Hepatocyte (in vitro differentiated cells): ENCODE measurements at regions not wholly inside any gene's neighbourhood (a gene's known extent, or its start where the extent isn't known, plus 50 kb on each side); places are given as distances from the start of the nearest gene placed in this dataset.

Experiments used
- DNase-seq: peaks from one replicate; pipeline ENCODE4 v3.0.0-alpha.2; 2016; ENCODE audit warnings: low spot score
- H2AFZ ChIP-seq: fragments of 200-600 bp; sonication (generic); 2 replicates; pipeline ENCODE4 v1.6.0; 2016; ENCODE audit warnings: antibody characterized with exemption, mild to moderate bottlenecking
- H3K27ac ChIP-seq: fragments of 200-600 bp; sonication (generic); 2 replicates; pipeline ENCODE4 v1.5.1; 2016; ENCODE audit warnings: mild to moderate bottlenecking
- H3K27me3 ChIP-seq: fragments of 200-600 bp; sonication (generic); 2 replicates; pipeline ENCODE4 v1.6.1; 2016
- H3K36me3 ChIP-seq: fragments of 200-600 bp; sonication (generic); replicated peaks from 2 replicates; pipeline ENCODE4 v1.5.1; 2016; ENCODE audit warnings: low read depth; ENCODE audit not compliant: insufficient read depth
- H3K4me1 ChIP-seq: fragments of 200-600 bp; sonication (generic); 2 replicates; pipeline ENCODE4 v1.5.1; 2016; ENCODE audit warnings: mild to moderate bottlenecking, moderate library complexity; ENCODE audit not compliant: insufficient read depth
- H3K4me2 ChIP-seq: fragments of 200-600 bp; sonication (generic); 2 replicates; pipeline ENCODE4 v1.6.0; 2016
- H3K4me3 ChIP-seq: fragments of 200-600 bp; sonication (generic); 2 replicates; pipeline ENCODE4 v1.5.1; 2016; ENCODE audit warnings: mild to moderate bottlenecking
- H3K79me2 ChIP-seq: fragments of 200-600 bp; sonication (generic); 2 replicates; pipeline ENCODE4 v1.6.0; 2017; ENCODE audit warnings: mild to moderate bottlenecking
- H3K9me2 ChIP-seq: fragments of 200-600 bp; sonication (generic); replicated peaks from 2 replicates; pipeline ENCODE4 v1.6.0; 2017; ENCODE audit warnings: mild to moderate bottlenecking; ENCODE audit not compliant: insufficient read depth
- H3K9me3 ChIP-seq: fragments of 200-600 bp; sonication (generic); 2 replicates; pipeline ENCODE4 v1.5.1; 2016; ENCODE audit warnings: low read depth, mild to moderate bottlenecking
- H4K20me1 ChIP-seq: fragments of 200-600 bp; sonication (generic); 2 replicates; pipeline ENCODE4 v1.6.0; 2016; ENCODE audit warnings: mild to moderate bottlenecking; ENCODE audit not compliant: insufficient read depth, poor library complexity, severe bottlenecking
- EZH2 ChIP-seq: fragments of 200-600 bp; sonication (generic); IDR thresholded peaks from 2 replicates; pipeline ENCODE4 v1.6.1; 2016; ENCODE audit warnings: antibody characterized with exemption, mild to moderate bottlenecking, borderline replicate concordance
- EZH2phosphoT487 ChIP-seq: fragments of 200-600 bp; sonication (generic); IDR thresholded peaks from one replicate; pipeline ENCODE4 v1.6.1; 2018; ENCODE audit warnings: antibody characterized with exemption, mild to moderate bottlenecking, low read depth, moderate library complexity; ENCODE audit not compliant: unreplicated experiment, severe bottlenecking
- WGBS: methylation state at CpG from one replicate; pipeline ENCODE4 v1.1.6; 2016; ENCODE audit warnings: low lambda C conversion rate; ENCODE audit errors: missing lambda C conversion rate; 5-methylcytosine and 5-hydroxymethylcytosine counted together
- TF ChIP-seq, protein P1 (sequence below): fragments of 200-600 bp; sonication (generic); IDR thresholded peaks from 2 replicates; pipeline ENCODE4 v1.5.1; 2016; ENCODE audit warnings: antibody characterized with exemption, mild to moderate bottlenecking; ENCODE audit not compliant: poor library complexity

DNA sequence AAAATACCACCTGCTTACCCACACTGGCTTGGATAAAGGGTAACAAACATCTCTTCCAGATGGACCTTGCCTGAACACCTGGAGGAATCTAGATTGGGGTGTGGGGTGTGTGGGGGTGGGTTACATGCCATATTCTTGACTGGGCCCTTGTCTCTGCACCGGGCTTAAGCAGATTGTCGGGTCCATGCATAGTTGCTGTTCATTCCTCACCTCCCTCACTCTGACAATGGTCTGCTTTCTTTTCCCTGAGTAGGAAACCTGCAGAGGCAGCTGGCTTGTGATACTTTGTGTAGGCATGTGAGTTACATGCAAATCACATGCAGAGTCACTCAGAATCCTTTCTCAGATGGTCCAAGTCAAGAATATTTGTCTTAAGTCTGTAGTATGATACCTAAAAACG lies 112.8 kb upstream of the GLS start:
- H3K4me3 ChIP-seq: no peak overlapping the region
- WGBS: 75% methylated on average over 3 of the region's 3 CpGs
- no peaks in the 10 kb centered on the region for H3K79me2 ChIP-seq
- no peaks in the 10 kb centered on the region for H3K27me3 ChIP-seq
- no peaks in the 10 kb centered on the region for H4K20me1 ChIP-seq
- H3K4me2 ChIP-seq: no peak overlapping the region
- no peak for DNase-seq
- no peaks in the 10 kb centered on the region for H3K9me2 ChIP-seq
- no peaks in the 10 kb centered on the region for H3K9me3 ChIP-seq
- H2AFZ ChIP-seq: no peak overlapping the region
- no peak overlapping the region for H3K27ac ChIP-seq
- no peak for TF ChIP-seq EZH2
- TF ChIP-seq EZH2phosphoT487: no peak
- TF ChIP-seq, protein P1, sequence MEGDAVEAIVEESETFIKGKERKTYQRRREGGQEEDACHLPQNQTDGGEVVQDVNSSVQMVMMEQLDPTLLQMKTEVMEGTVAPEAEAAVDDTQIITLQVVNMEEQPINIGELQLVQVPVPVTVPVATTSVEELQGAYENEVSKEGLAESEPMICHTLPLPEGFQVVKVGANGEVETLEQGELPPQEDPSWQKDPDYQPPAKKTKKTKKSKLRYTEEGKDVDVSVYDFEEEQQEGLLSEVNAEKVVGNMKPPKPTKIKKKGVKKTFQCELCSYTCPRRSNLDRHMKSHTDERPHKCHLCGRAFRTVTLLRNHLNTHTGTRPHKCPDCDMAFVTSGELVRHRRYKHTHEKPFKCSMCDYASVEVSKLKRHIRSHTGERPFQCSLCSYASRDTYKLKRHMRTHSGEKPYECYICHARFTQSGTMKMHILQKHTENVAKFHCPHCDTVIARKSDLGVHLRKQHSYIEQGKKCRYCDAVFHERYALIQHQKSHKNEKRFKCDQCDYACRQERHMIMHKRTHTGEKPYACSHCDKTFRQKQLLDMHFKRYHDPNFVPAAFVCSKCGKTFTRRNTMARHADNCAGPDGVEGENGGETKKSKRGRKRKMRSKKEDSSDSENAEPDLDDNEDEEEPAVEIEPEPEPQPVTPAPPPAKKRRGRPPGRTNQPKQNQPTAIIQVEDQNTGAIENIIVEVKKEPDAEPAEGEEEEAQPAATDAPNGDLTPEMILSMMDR: no peak
- H3K36me3 ChIP-seq: no peaks in the 10 kb centered on the region
- peaks cover 7% of the 10 kb centered on the region for H3K4me1 ChIP-seq

DNA sequence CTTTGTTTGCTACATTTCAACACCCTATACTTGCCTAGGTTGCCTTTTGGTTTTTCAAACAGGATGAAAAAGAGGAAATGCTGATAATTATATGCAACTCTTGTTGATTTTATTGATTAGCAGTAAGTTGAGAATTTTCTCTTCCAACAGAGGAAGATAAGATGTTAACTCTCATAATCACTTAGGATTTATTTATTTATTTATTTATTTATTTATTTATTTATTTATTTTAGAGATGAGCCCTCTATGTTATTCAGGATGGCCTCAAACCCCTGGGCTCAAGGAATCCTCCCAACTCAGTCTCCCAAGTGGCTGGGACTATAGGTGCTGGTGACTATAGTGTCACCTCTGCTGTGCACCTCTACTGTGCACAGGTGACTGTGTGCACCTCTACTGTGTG lies 111.4 kb upstream of the GLS start:
- no peak for DNase-seq
- Histone ChIP-seq H3K27me3 (no peaks in the 10 kb centered on the region), H3K4me1 (peaks cover 4% of the 10 kb centered on the region), H3K79me2 (no peaks in the 10 kb centered on the region), H2AFZ (no peak overlapping the region), H3K9me2 (no peaks in the 10 kb centered on the region), H3K9me3 (no peaks in the 10 kb centered on the region), H3K4me2 (no peak overlapping the region), H3K27ac (no peak overlapping the region), H3K36me3 (no peaks in the 10 kb centered on the region), H3K4me3 (no peak overlapping the region), H4K20me1 (no peaks in the 10 kb centered on the region)
- TF ChIP-seq EZH2phosphoT487: no peak
- TF ChIP-seq EZH2: no peak

DNA sequence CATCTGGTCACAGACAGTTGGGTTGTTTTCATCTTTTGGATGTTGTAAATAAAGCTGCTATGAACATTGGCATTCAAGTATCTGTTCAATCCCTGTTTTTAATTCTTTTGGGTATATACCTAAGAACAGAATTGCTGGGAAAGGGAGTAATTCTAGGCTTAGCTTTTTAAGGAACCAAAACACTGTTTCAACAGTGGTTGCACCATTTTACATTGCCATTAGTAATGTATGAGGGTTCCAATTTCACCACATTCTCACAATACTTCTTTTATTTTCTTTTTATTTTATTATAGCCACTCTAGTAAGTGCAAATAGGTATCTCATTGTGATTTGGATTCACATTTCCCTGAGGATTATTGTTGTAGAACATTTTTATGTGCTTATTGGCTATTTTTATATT lies 108.9 kb upstream of the GLS start:
- TF ChIP-seq EZH2phosphoT487: no peak
- TF ChIP-seq, protein P1: no peak
- no peak for TF ChIP-seq EZH2
- H3K79me2 ChIP-seq: no peaks in the 10 kb centered on the region
- no peak for DNase-seq
- no peak overlapping the region for H3K4me3 ChIP-seq
- H3K4me2 ChIP-seq: no peak overlapping the region
- H3K27me3 ChIP-seq: no peaks in the 10 kb centered on the region
- H3K27ac ChIP-seq: no peak overlapping the region
- no peaks in the 10 kb centered on the region for H3K9me3 ChIP-seq
- H3K4me1 ChIP-seq: no peaks in the 10 kb centered on the region
- H3K36me3 ChIP-seq: no peaks in the 10 kb centered on the region
- H4K20me1 ChIP-seq: no peaks in the 10 kb centered on the region
- no peak overlapping the region for H2AFZ ChIP-seq
- no peaks in the 10 kb centered on the region for H3K9me2 ChIP-seq

DNA sequence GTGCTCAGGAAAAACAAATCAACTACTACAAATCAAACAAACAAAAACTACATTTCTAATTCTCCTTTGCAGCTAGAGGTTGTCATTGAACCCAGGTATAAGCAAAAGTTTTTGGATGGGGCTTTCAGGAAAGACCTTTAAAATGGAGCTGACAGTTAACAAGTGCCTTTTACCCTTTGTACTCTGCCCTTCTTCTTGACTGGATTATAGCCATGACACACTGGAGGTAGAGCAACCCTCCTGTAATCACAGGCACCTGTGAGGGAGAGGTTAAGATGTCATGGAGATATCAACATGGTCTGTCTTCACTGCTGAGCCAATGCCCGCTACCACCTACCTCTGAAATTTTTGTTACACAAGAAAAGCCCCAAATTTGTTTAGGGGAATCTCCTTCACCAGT lies 100.0 kb upstream of the GLS start:
- Histone ChIP-seq H3K27ac (no peak overlapping the region), H3K27me3 (no peaks in the 10 kb centered on the region)
- no peak for DNase-seq

More for the DNA sequence above, 100.0 kb upstream of the GLS start:
- no peak overlapping the region for H2AFZ ChIP-seq
- no peaks in the 10 kb centered on the region for H3K36me3 ChIP-seq
- H3K4me2 ChIP-seq: no peak overlapping the region
- WGBS: 84% methylated on average over 1 of the region's 1 CpG
- H3K4me1 ChIP-seq: no peaks in the 10 kb centered on the region
- peaks cover 6% of the 10 kb centered on the region for H3K9me3 ChIP-seq
- no peaks in the 10 kb centered on the region for H3K79me2 ChIP-seq
- TF ChIP-seq EZH2: no peak
- H3K4me3 ChIP-seq: no peak overlapping the region
- no peaks in the 10 kb centered on the region for H4K20me1 ChIP-seq
- no peaks in the 10 kb centered on the region for H3K9me2 ChIP-seq
